HCEC 1CT (cell line): ENCODE measurements at regions not wholly inside any gene's neighbourhood (a gene's known extent, or its start where the extent isn't known, plus 50 kb on each side); places are given as distances from the start of the nearest gene placed in this dataset.

Source experiments
- DNase-seq: peaks from one replicate; pipeline ENCODE4 v3.0.0-alpha.2; 2017

- no peak for DNase-seq
Measured at GRCh38 chr14:22011253-22011642, 337.6 kb upstream of the OR4E1 start.

- no peak for DNase-seq
Measured at GRCh38 chr14:22010545-22011252, 337.1 kb upstream of the OR4E1 start.

GRCh38 chr14:22008766-22009165 is 335.1 kb upstream of the OR4E1 start:
- no peak for DNase-seq

- no peak for DNase-seq
Measured at GRCh38 chr14:22007784-22008412, 334.3 kb upstream of the OR4E1 start.

- no peak for DNase-seq
Measured at GRCh38 chr14:22007363-22007762, 333.7 kb upstream of the OR4E1 start.

- no peak for DNase-seq
Measured at GRCh38 chr14:22003461-22003860, 329.8 kb upstream of the OR4E1 start.

- DNase-seq = no peak
Measured at GRCh38 chr14:22002860-22003284, 329.3 kb upstream of the OR4E1 start.

- DNase-seq = no peak
Measured at GRCh38 chr14:21999402-21999801, 325.8 kb upstream of the OR4E1 start.

- no peak for DNase-seq
Measured at GRCh38 chr14:21997300-21997699, 323.7 kb upstream of the OR4E1 start.

- DNase-seq = no peak
Measured at GRCh38 chr14:21995332-21995731, 321.7 kb upstream of the OR4E1 start.

- no peak for DNase-seq
Measured at GRCh38 chr14:21993837-21994236, 320.2 kb upstream of the OR4E1 start.

- no peak for DNase-seq
Measured at GRCh38 chr14:21993070-21993469, 319.5 kb upstream of the OR4E1 start.

- no peak for DNase-seq
Measured at GRCh38 chr14:21991130-21991529, 317.5 kb upstream of the OR4E1 start.

GRCh38 chr14:21990116-21990515 is 316.5 kb upstream of the OR4E1 start:
- DNase-seq = peak; percentile 6

GRCh38 chr14:21989090-21989489 is 315.5 kb upstream of the OR4E1 start:
- DNase-seq = no peak

GRCh38 chr14:21988413-21988812 is 314.8 kb upstream of the OR4E1 start:
- no peak for DNase-seq

GRCh38 chr14:21987937-21988336 is 314.3 kb upstream of the OR4E1 start:
- DNase-seq = peak; percentile 27

- no peak for DNase-seq
Measured at GRCh38 chr14:21985081-21985480, 311.5 kb upstream of the OR4E1 start.

GRCh38 chr14:21978999-21979314 is 305.3 kb upstream of the OR4E1 start:
- no peak for DNase-seq

- DNase-seq = peak; percentile 3
Measured at GRCh38 chr14:21978184-21978998, 304.8 kb upstream of the OR4E1 start.

GRCh38 chr14:21974741-21975140 is 301.1 kb upstream of the OR4E1 start:
- no peak for DNase-seq

- no peak for DNase-seq
Measured at GRCh38 chr14:21965042-21965441, 291.4 kb upstream of the OR4E1 start.

- no peak for DNase-seq
Measured at GRCh38 chr14:21964180-21964579, 290.6 kb upstream of the OR4E1 start.

- DNase-seq = no peak
Measured at GRCh38 chr14:21960636-21961035, 287.0 kb upstream of the OR4E1 start.
